GM12878 (cell line): ENCODE measurements at regions not wholly inside any gene's neighbourhood (a gene's known extent, or its start where the extent isn't known, plus 50 kb on each side); places are given as distances from the start of the nearest gene placed in this dataset.

ENCODE experiments used
- ATAC-seq: fragments of 200-7000 bp; cut with Tn5 transposase; 3 replicates; pipeline ENCODE4 v1.9.1; 2020; ENCODE audit warnings: mild to moderate bottlenecking, moderate library complexity
- BruUV-seq: library from RNA; stranded (reverse); fragments of 400-500 nt; replicated peaks from 2 replicates; lab custom pipeline; 2021; lab: Mats Ljungman, UMichigan
- CTCF ChIA-PET: fragments of 300-600 bp; sonication (Branson Sonifier 250); formaldehyde crosslinking; extraction: SDS; loops from one replicate; lab custom pipeline; 2021; ENCODE audit warnings: inconsistent platforms; lab: Yijun Ruan, JAX
- POLR2A ChIA-PET: fragments of 350-600 bp; formaldehyde crosslinking; extraction: SDS; loops from one replicate; lab custom pipeline; 2021; ENCODE audit warnings: inconsistent platforms; lab: Charles Lee
- RAD21 ChIA-PET: fragments of 300-600 bp; sonication (Branson Sonifier 250); formaldehyde crosslinking; loops from one replicate; lab custom pipeline; 2023; ENCODE audit warnings: antibody characterized with exemption; ENCODE audit not compliant: unreplicated experiment; lab: Charles Lee
- SMC1A ChIA-PET: fragments of 300-600 bp; sonication (Branson Sonifier 250); formaldehyde crosslinking; loops from one replicate; lab custom pipeline; 2023; ENCODE audit not compliant: unreplicated experiment, uncharacterized antibody; lab: Charles Lee
- DNase-seq: peaks from one replicate; pipeline ENCODE4 v3.0.0-alpha.2; 2011; ENCODE audit warnings: low read depth, low spot score
- FAIRE-seq: peaks from 3 replicates; lab custom pipeline; 2011; peaks lifted over from hg19 to GRCh38; lab: Jason Lieb, UNC
- H2AFZ ChIP-seq: 2 replicates; pipeline ENCODE4 v1.6.0; 2011; ENCODE audit warnings: low read depth, low read length, control low read depth; ENCODE audit not compliant: control insufficient read depth
- H3K27ac ChIP-seq: 2 replicates; pipeline ENCODE4 v1.5.1; 2011; ENCODE audit warnings: control low read depth; ENCODE audit not compliant: control insufficient read depth, insufficient read depth
- H3K27me3 ChIP-seq, 2 experiments: replicated peaks in 1 of 2; 2 replicates each; pipeline versions ENCODE4 v1.6.0 to v1.6.1; 2011; ENCODE audit warnings: low read length in 1 of 2; ENCODE audit not compliant: control insufficient read depth in 2 of 2, insufficient read depth in 2 of 2
- H3K36me3 ChIP-seq, 2 experiments: 2 replicates each; pipeline ENCODE4 v1.5.1; 2011; ENCODE audit warnings: low read length in 1 of 2; ENCODE audit not compliant: control insufficient read depth in 2 of 2, insufficient read depth in 2 of 2
- H3K4me1 ChIP-seq: 2 replicates; pipeline ENCODE4 v1.6.1; 2011; ENCODE audit warnings: mild to moderate bottlenecking, low read length, moderate library complexity, mixed read lengths; ENCODE audit not compliant: control insufficient read depth, insufficient read depth
- H3K4me2 ChIP-seq: 2 replicates; pipeline ENCODE4 v1.6.0; 2011; ENCODE audit warnings: control low read depth; ENCODE audit not compliant: control insufficient read depth, insufficient read depth
- H3K4me3 ChIP-seq: fragments of 200-600 bp; sonication (generic); 2 replicates; pipeline ENCODE4 v1.5.1; 2016
- H3K79me2 ChIP-seq: 2 replicates; pipeline ENCODE4 v1.6.0; 2011; ENCODE audit warnings: low read length; ENCODE audit not compliant: control insufficient read depth, insufficient read depth
- H3K9ac ChIP-seq: 2 replicates; pipeline ENCODE4 v1.8.0; 2011; ENCODE audit warnings: low read length, control low read depth, mixed read lengths; ENCODE audit not compliant: control insufficient read depth, insufficient read depth
- H3K9me3 ChIP-seq: replicated peaks from 3 replicates; pipeline ENCODE4 v1.5.1; 2011; ENCODE audit warnings: mild to moderate bottlenecking, low read length; ENCODE audit not compliant: control insufficient read depth, insufficient read depth
- H4K20me1 ChIP-seq: 2 replicates; pipeline ENCODE4 v1.6.0; 2011; ENCODE audit not compliant: control insufficient read depth, insufficient read depth
- ESRRA ChIP-seq: IDR thresholded peaks from 2 replicates; pipeline ENCODE4 v1.6.1; 2012; ENCODE audit warnings: mild to moderate bottlenecking, low read length, improper control_type of control experiment
- FOXK2 ChIP-seq: fragments of 450-650 bp; IDR thresholded peaks from 2 replicates; pipeline ENCODE4 v1.6.1; 2017; ENCODE audit warnings: mild to moderate bottlenecking, moderate library complexity
- IRF4 ChIP-seq: IDR thresholded peaks from 2 replicates; pipeline ENCODE4 v1.6.1; 2011; ENCODE audit warnings: low read depth, low read length
- NRF1 ChIP-seq: conservative IDR thresholded peaks from 2 replicates; pipeline ENCODE4 v1.6.1; 2011; ENCODE audit warnings: mild to moderate bottlenecking, low read depth, low read length, improper control_type of control experiment
- PAX5 ChIP-seq: IDR thresholded peaks from 2 replicates; pipeline ENCODE4 v1.6.1; 2011; ENCODE audit warnings: low read depth, low read length, borderline replicate concordance
- ZBTB40 ChIP-seq: fragments of 450-650 bp; IDR thresholded peaks from 2 replicates; pipeline ENCODE4 v1.6.1; 2016; ENCODE audit warnings: mild to moderate bottlenecking, moderate library complexity, borderline replicate concordance
- WGBS: methylation state at CpG from one replicate; pipeline ENCODE4 v1.1.6; 2016; ENCODE audit warnings: low lambda C conversion rate; ENCODE audit not compliant: insufficient replicate concordance, insufficient coverage; ENCODE audit errors: missing lambda C conversion rate; 5-methylcytosine and 5-hydroxymethylcytosine counted together
- in situ Hi-C: fragments of 300-500 bp; cut with MboI; formaldehyde crosslinking; loops from 9 replicates; pipeline ENCODE4 v1.14.3; 2018; ENCODE audit warnings: mixed read lengths
- intact Hi-C: fragments of 100-400 bp; cut with micrococcal nuclease; formaldehyde crosslinking; loops from one replicate; pipeline ENCODE4 v1.14.2; 2022; ENCODE audit not compliant: unreplicated experiment

GRCh38 chr1:116261227-116261626 lies 111.8 kb upstream of the ATP1A1 start:
- DNase-seq (no peak), ATAC-seq (no peak), FAIRE-seq (no peak)
- H4K20me1 ChIP-seq = no peaks in the 10 kb centered on the region
- no peak overlapping the region for H3K4me2 ChIP-seq
- no peak for TF ChIP-seq PAX5
- TF ChIP-seq IRF4 = no peak
- no peak for TF ChIP-seq ESRRA
- TF ChIP-seq NRF1 = no peak
- no peak for TF ChIP-seq ZBTB40
- no peak for TF ChIP-seq FOXK2
- no peaks in the 10 kb centered on the region for H3K36me3 ChIP-seq
- no TSS peak for BruUV-seq
- H3K27ac ChIP-seq = no peak overlapping the region
- H3K27me3 ChIP-seq = no peaks in the 10 kb centered on the region
- H2AFZ ChIP-seq = no peak overlapping the region
- SMC1A ChIA-PET = no interaction called here
- no peak overlapping the region for H3K9ac ChIP-seq
- POLR2A ChIA-PET = interaction anchor here (0.5 kb wide), 1 partner anchor 109 kb away, joined by 3 read pairs; no protein-coding TSS in a partner anchor
- H3K9me3 ChIP-seq = no peaks in the 10 kb centered on the region
- CTCF ChIA-PET = no interaction called here
- WGBS = 47% methylated on average over 7 of the region's 7 CpGs
- intact Hi-C loops = no loop called here
- H3K4me1 ChIP-seq = peaks cover 6% of the 10 kb centered on the region
- RAD21 ChIA-PET = no interaction called here
- H3K4me3 ChIP-seq = no peak overlapping the region
- in situ Hi-C loops = no loop called here
- H3K79me2 ChIP-seq = no peaks in the 10 kb centered on the region
